ENCODE measurements at regions not wholly inside any gene's neighbourhood (a gene's known extent, or its start where the extent isn't known, plus 50 kb on each side); places are given as distances from the start of the nearest gene placed in this dataset.
A peak's percentile ranks its signal among the peaks of the same experiment; 100 is the strongest.

GRCh38 chr2:43136876-43137275 is 89.5 kb downstream of the ZFP36L2 start:
- H3K4me2 ChIP-seq (ENCODE audit: control insufficient read depth, insufficient read depth) = no peak overlapping the region
- DNase-seq (ENCODE audit: low read depth, low spot score) = no peak
- TF ChIP-seq TCF3 (IDR thresholded peaks at IDR 0.05; ENCODE audit: borderline replicate concordance, insufficient read depth, low read depth, low read length) (no peak), TAF1 (IDR thresholded peaks at IDR 0.05; ENCODE audit: borderline replicate concordance, low read depth, low read length) (no peak), BMI1 (IDR thresholded peaks at IDR 0.05; ENCODE audit: borderline replicate concordance) (no peak), RUNX3 (IDR thresholded peaks at IDR 0.05; ENCODE audit: low read length) (peak; percentile 37; the same call in 1 of the 2 replicates), ATF3 (IDR thresholded peaks at IDR 0.05; ENCODE audit: borderline replicate concordance, extremely low read depth, low read depth, low read length) (no peak), MLLT1 (IDR thresholded peaks at IDR 0.05) (peak; percentile 49; the same call in 1 of the 2 replicates), POLR2A (IDR thresholded peaks at IDR 0.05; ENCODE audit: low read depth, low read length) (peak; percentile 19; the same call in 1 of the 2 replicates), NR2F1 (conservative IDR thresholded peaks at IDR 0.05) (no peak), NBN (IDR thresholded peaks at IDR 0.05) (no peak), ASH2L (IDR thresholded peaks at IDR 0.05; ENCODE audit: borderline replicate concordance, low read depth) (no peak), SMAD5 (IDR thresholded peaks at IDR 0.05; ENCODE audit: low read depth) (no peak), IRF4 (IDR thresholded peaks at IDR 0.05; ENCODE audit: low read depth, low read length) (no peak), MYC (IDR thresholded peaks at IDR 0.05; ENCODE audit: insufficient read depth, insufficient read length, insufficient replicate concordance, low read length, severe bottlenecking) (no peak)
- H4K20me1 ChIP-seq (ENCODE audit: control insufficient read depth, insufficient read depth) = no peaks in the 10 kb centered on the region
- H3K27me3 ChIP-seq (replicated peaks in 1 of 2; ENCODE audit: control insufficient read depth in 2 of 2, insufficient read depth in 2 of 2, low read length in 1 of 2) = no peaks in the 10 kb centered on the region
- ChIA-PET SMC1A (ENCODE audit: uncharacterized antibody, unreplicated experiment) (interaction anchor here (1.2 to 13.3 kb wide), 3 partner anchors 81 to 341 kb away, joined by 4 to 170 read pairs (median 5); partner anchors contain the start of gene ZFP36L2), POLR2A (interaction anchor here (0.6 to 1.2 kb wide), 2 partner anchors 84 to 90 kb away, joined by 4 read pairs; partner anchors contain the start of gene ZFP36L2), RAD21 (ENCODE audit: unreplicated experiment) (no interaction called here), CTCF (interaction anchor here (1.5 kb wide), 1 partner anchor 93 kb away, joined by 5 read pairs; no protein-coding TSS in a partner anchor)
- no peaks in the 10 kb centered on the region for H3K36me3 ChIP-seq (ENCODE audit: control insufficient read depth in 2 of 2, insufficient read depth in 2 of 2, low read length in 1 of 2)
- ATAC-seq = no peak
- BruUV-seq (replicated peaks) = no TSS peak
- H3K27ac ChIP-seq (ENCODE audit: control insufficient read depth, insufficient read depth) = no peak overlapping the region
- peak; percentile 88 for FAIRE-seq
- peaks cover 51% of the 10 kb centered on the region for H3K4me1 ChIP-seq (ENCODE audit: control insufficient read depth, insufficient read depth, low read length)
- no peak overlapping the region for H3K4me3 ChIP-seq
- H3K9me3 ChIP-seq (replicated peaks; ENCODE audit: control insufficient read depth, insufficient read depth, low read length) = no peaks in the 10 kb centered on the region
- H2AFZ ChIP-seq (ENCODE audit: control insufficient read depth, low read depth, low read length) = peak overlapping the region; percentile 57; the same call in 1 of the 2 replicates
- H3K9ac ChIP-seq (ENCODE audit: control insufficient read depth, insufficient read depth, low read length) = no peak overlapping the region
- in situ Hi-C loops (cut with MboI) (no loop called here), intact Hi-C loops (cut with micrococcal nuclease; ENCODE audit: unreplicated experiment) (no loop called here)
- 65% methylated on average over 10 of the region's 10 CpGs for WGBS (ENCODE audit: insufficient coverage, insufficient replicate concordance, low lambda C conversion rate, missing lambda C conversion rate)
- no peaks in the 10 kb centered on the region for H3K79me2 ChIP-seq (ENCODE audit: control insufficient read depth, insufficient read depth, low read length)
